Prostate gland (tissue), 2 donors: ENCODE measurements at regions not wholly inside any gene's neighbourhood (a gene's known extent, or its start where the extent isn't known, plus 50 kb on each side); places are given as distances from the start of the nearest gene placed in this dataset.

Source experiments
- POLR2A ChIP-seq: fragments of 450-650 bp; IDR thresholded peaks from one replicate; pipeline ENCODE4 v1.6.1; 2016; ENCODE audit warnings: antibody characterized with exemption, mild to moderate bottlenecking
- TF ChIP-seq, protein P1 (sequence below), 4 experiments: fragments of 200-600 bp in 2 of 4; fragments of 450-650 bp in 2 of 4; sonication (generic) in 2 of 4; IDR thresholded peaks; 1 replicate in 3 of 4; 2 replicates in 1 of 4; pipeline ENCODE4 v1.5.1; 2016 to 2019; ENCODE audit warnings: antibody characterized with exemption in 4 of 4, mild to moderate bottlenecking in 2 of 4, moderate library complexity in 2 of 4

DNA sequence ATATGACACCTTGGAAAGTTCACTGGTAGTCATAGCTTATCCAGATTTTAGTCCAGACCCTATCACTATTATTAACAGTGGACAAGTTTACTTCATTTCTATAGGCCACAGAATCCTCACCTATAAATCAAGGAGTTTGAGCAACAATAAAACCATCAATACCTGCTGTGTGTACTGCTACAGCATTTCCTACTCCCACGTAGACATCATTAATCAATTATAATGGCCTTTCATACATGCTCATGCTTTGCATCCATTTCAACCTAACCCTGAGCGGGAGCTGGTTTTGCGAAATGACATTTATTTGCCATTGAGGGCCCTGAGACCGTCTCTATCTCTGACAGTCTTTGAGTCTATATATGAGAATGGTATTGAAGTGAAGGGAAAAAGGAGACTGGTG is 312.3 kb downstream of the FAT3 start:
- TF ChIP-seq, protein P1, sequence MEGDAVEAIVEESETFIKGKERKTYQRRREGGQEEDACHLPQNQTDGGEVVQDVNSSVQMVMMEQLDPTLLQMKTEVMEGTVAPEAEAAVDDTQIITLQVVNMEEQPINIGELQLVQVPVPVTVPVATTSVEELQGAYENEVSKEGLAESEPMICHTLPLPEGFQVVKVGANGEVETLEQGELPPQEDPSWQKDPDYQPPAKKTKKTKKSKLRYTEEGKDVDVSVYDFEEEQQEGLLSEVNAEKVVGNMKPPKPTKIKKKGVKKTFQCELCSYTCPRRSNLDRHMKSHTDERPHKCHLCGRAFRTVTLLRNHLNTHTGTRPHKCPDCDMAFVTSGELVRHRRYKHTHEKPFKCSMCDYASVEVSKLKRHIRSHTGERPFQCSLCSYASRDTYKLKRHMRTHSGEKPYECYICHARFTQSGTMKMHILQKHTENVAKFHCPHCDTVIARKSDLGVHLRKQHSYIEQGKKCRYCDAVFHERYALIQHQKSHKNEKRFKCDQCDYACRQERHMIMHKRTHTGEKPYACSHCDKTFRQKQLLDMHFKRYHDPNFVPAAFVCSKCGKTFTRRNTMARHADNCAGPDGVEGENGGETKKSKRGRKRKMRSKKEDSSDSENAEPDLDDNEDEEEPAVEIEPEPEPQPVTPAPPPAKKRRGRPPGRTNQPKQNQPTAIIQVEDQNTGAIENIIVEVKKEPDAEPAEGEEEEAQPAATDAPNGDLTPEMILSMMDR (IDR thresholded peaks at IDR 0.05) = no peak
- no peak for TF ChIP-seq POLR2A
